ENCODE measurements at regions not wholly inside any gene's neighbourhood (a gene's known extent, or its start where the extent isn't known, plus 50 kb on each side); places are given as distances from the start of the nearest gene placed in this dataset.

GRCh38 chr1:22352355-22352754, 99.3 kb upstream of the ZBTB40 start:
- Histone ChIP-seq H3K79me2 (ENCODE audit: insufficient read depth, low read depth) (no peaks in the 10 kb centered on the region), H4K20me1 (ENCODE audit: insufficient read depth) (no peaks in the 10 kb centered on the region), H3K27me3 (ENCODE audit: insufficient read depth, low read depth) (peaks cover 84% of the 10 kb centered on the region), H3K9ac (no peak overlapping the region), H3K4me2 (no peak overlapping the region), H3K4me1 (ENCODE audit: low read depth, poor library complexity, severe bottlenecking) (no peaks in the 10 kb centered on the region), H2AFZ (ENCODE audit: low read depth) (no peak overlapping the region), H3K27ac (no peak overlapping the region), H3K36me3 (ENCODE audit: insufficient read depth) (no peaks in the 10 kb centered on the region), H3K4me3 (IDR thresholded peaks at IDR 0.05; ENCODE audit: insufficient read depth, low read depth, low read length) (no peak overlapping the region)
- no peak for TF ChIP-seq CTCF (conservative IDR thresholded peaks at IDR 0.05; ENCODE audit: low read depth, low read length)

- no peak for TF ChIP-seq CTCF (conservative IDR thresholded peaks at IDR 0.05; ENCODE audit: low read depth, low read length)
- no peak overlapping the region for H3K4me3 ChIP-seq (IDR thresholded peaks at IDR 0.05; ENCODE audit: insufficient read depth, low read depth, low read length)
- H4K20me1 ChIP-seq (ENCODE audit: insufficient read depth): no peaks in the 10 kb centered on the region
- H3K4me1 ChIP-seq (ENCODE audit: low read depth, poor library complexity, severe bottlenecking): no peaks in the 10 kb centered on the region
- H3K79me2 ChIP-seq (ENCODE audit: insufficient read depth, low read depth): no peaks in the 10 kb centered on the region
- H3K36me3 ChIP-seq (ENCODE audit: insufficient read depth): no peaks in the 10 kb centered on the region
- H3K4me2 ChIP-seq: no peak overlapping the region
- peaks cover 84% of the 10 kb centered on the region for H3K27me3 ChIP-seq (ENCODE audit: insufficient read depth, low read depth)
- no peak overlapping the region for H2AFZ ChIP-seq (ENCODE audit: low read depth)
- no peak overlapping the region for H3K9ac ChIP-seq
- no peak overlapping the region for H3K27ac ChIP-seq
Observed at GRCh38 chr1:22352896-22353295, 98.8 kb upstream of the ZBTB40 start.

- Histone ChIP-seq H3K9ac (no peak overlapping the region), H3K79me2 (ENCODE audit: insufficient read depth, low read depth) (no peaks in the 10 kb centered on the region), H2AFZ (ENCODE audit: low read depth) (no peak overlapping the region), H3K27ac (no peak overlapping the region), H3K4me3 (IDR thresholded peaks at IDR 0.05; ENCODE audit: insufficient read depth, low read depth, low read length) (no peak overlapping the region), H3K36me3 (ENCODE audit: insufficient read depth) (no peaks in the 10 kb centered on the region), H3K27me3 (ENCODE audit: insufficient read depth, low read depth) (peaks cover 91% of the 10 kb centered on the region), H3K4me1 (ENCODE audit: low read depth, poor library complexity, severe bottlenecking) (no peaks in the 10 kb centered on the region), H3K4me2 (no peak overlapping the region), H4K20me1 (ENCODE audit: insufficient read depth) (no peaks in the 10 kb centered on the region)
- no peak for TF ChIP-seq CTCF (conservative IDR thresholded peaks at IDR 0.05; ENCODE audit: low read depth, low read length)
Observed at GRCh38 chr1:22359427-22359826, 92.2 kb upstream of the ZBTB40 start.

- H3K27ac ChIP-seq: no peak overlapping the region
- H3K4me3 ChIP-seq (IDR thresholded peaks at IDR 0.05; ENCODE audit: insufficient read depth, low read depth, low read length): no peak overlapping the region
- no peaks in the 10 kb centered on the region for H4K20me1 ChIP-seq (ENCODE audit: insufficient read depth)
- no peak overlapping the region for H3K4me2 ChIP-seq
- H3K79me2 ChIP-seq (ENCODE audit: insufficient read depth, low read depth): no peaks in the 10 kb centered on the region
- no peaks in the 10 kb centered on the region for H3K4me1 ChIP-seq (ENCODE audit: low read depth, poor library complexity, severe bottlenecking)
- H3K36me3 ChIP-seq (ENCODE audit: insufficient read depth): no peaks in the 10 kb centered on the region
- TF ChIP-seq CTCF (conservative IDR thresholded peaks at IDR 0.05; ENCODE audit: low read depth, low read length): no peak
- no peak overlapping the region for H2AFZ ChIP-seq (ENCODE audit: low read depth)
- H3K9ac ChIP-seq: no peak overlapping the region
- H3K27me3 ChIP-seq (ENCODE audit: insufficient read depth, low read depth): peaks cover 93% of the 10 kb centered on the region
Observed at GRCh38 chr1:22362626-22363402, 88.8 kb upstream of the ZBTB40 start.

All from KMS-11 (cell line).